ENCODE measurements at regions not wholly inside any gene's neighbourhood (a gene's known extent, or its start where the extent isn't known, plus 50 kb on each side); places are given as distances from the start of the nearest gene placed in this dataset.

GRCh38 chr2:177317443-177317842 is 52.9 kb upstream of the NFE2L2 start:
- H3F3A ChIP-seq (ENCODE audit: low read depth): no peaks in the 10 kb centered on the region
- TF ChIP-seq EZH2phosphoT487 (IDR thresholded peaks at IDR 0.05; ENCODE audit: borderline replicate concordance) (no peak), CTCF (conservative IDR thresholded peaks at IDR 0.05; ENCODE audit: low read length) (no peak)
- no peaks in the 10 kb centered on the region for H3K9me2 ChIP-seq (replicated peaks; ENCODE audit: low read depth, low read length)
- no peaks in the 10 kb centered on the region for H3K79me2 ChIP-seq (ENCODE audit: insufficient read depth, low read length)
- no peaks in the 10 kb centered on the region for H3K36me3 ChIP-seq (ENCODE audit: insufficient read depth, low read length)
- no peak overlapping the region for H2AFZ ChIP-seq (ENCODE audit: low read length)
- no peaks in the 10 kb centered on the region for H4K20me1 ChIP-seq (ENCODE audit: insufficient read depth, low read length, poor library complexity, severe bottlenecking)
- peaks cover 16% of the 10 kb centered on the region for H3K4me1 ChIP-seq (ENCODE audit: insufficient read depth, low read length, poor library complexity, severe bottlenecking)
- H3K9ac ChIP-seq (ENCODE audit: low read depth, low read length, poor library complexity, severe bottlenecking): no peak overlapping the region
- H3K4me3 ChIP-seq (ENCODE audit: low read length, poor library complexity, severe bottlenecking): no peak overlapping the region
- H3K9me3 ChIP-seq (ENCODE audit: insufficient read depth, low read depth, low read length): no peaks in the 10 kb centered on the region
- H3K4me2 ChIP-seq (ENCODE audit: low read depth, low read length, poor library complexity, severe bottlenecking): no peak overlapping the region
- no peaks in the 10 kb centered on the region for H3K27me3 ChIP-seq (ENCODE audit: insufficient read depth, low read length, poor library complexity, severe bottlenecking)

- no peaks in the 10 kb centered on the region for H3F3A ChIP-seq (ENCODE audit: low read depth)
- no peaks in the 10 kb centered on the region for H3K9me3 ChIP-seq (ENCODE audit: insufficient read depth, low read depth, low read length)
- H3K9me2 ChIP-seq (replicated peaks; ENCODE audit: low read depth, low read length): no peaks in the 10 kb centered on the region
- no peak overlapping the region for H3K9ac ChIP-seq (ENCODE audit: low read depth, low read length, poor library complexity, severe bottlenecking)
- H3K36me3 ChIP-seq (ENCODE audit: insufficient read depth, low read length): no peaks in the 10 kb centered on the region
- H2AFZ ChIP-seq (ENCODE audit: low read length): no peak overlapping the region
- H4K20me1 ChIP-seq (ENCODE audit: insufficient read depth, low read length, poor library complexity, severe bottlenecking): no peaks in the 10 kb centered on the region
- no peak overlapping the region for H3K4me2 ChIP-seq (ENCODE audit: low read depth, low read length, poor library complexity, severe bottlenecking)
- no peak for TF ChIP-seq CTCF (conservative IDR thresholded peaks at IDR 0.05; ENCODE audit: low read length)
- no peak for TF ChIP-seq EZH2phosphoT487 (IDR thresholded peaks at IDR 0.05; ENCODE audit: borderline replicate concordance)
- no peaks in the 10 kb centered on the region for H3K27me3 ChIP-seq (ENCODE audit: insufficient read depth, low read length, poor library complexity, severe bottlenecking)
- H3K4me3 ChIP-seq (ENCODE audit: low read length, poor library complexity, severe bottlenecking): no peak overlapping the region
- no peaks in the 10 kb centered on the region for H3K79me2 ChIP-seq (ENCODE audit: insufficient read depth, low read length)
- H3K4me1 ChIP-seq (ENCODE audit: insufficient read depth, low read length, poor library complexity, severe bottlenecking): peaks cover 14% of the 10 kb centered on the region
Measured at GRCh38 chr2:177317857-177318256, 53.3 kb upstream of the NFE2L2 start.

DNA sequence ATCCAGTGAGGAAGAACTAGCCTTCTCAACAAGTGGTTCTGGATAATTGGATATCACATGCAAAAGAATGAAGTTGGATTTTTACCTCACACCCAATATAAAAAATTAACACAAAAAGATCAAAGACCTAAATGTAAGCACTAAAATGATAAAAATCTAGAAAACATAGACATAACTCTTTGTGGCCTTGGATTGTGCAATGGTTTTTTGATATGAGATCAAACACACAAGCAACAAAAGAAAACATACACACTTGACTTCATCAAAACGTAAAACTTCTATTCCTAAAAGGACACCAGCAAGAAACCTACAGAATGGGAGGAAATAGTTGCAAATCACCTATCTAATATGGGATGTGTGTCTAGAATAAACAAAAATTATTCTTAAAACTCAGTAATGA is 54.1 kb upstream of the NFE2L2 start:
- Histone ChIP-seq H3K9ac (ENCODE audit: low read depth, low read length, poor library complexity, severe bottlenecking) (no peak overlapping the region), H3K4me2 (ENCODE audit: low read depth, low read length, poor library complexity, severe bottlenecking) (no peak overlapping the region), H3K9me3 (ENCODE audit: insufficient read depth, low read depth, low read length) (no peaks in the 10 kb centered on the region), H3K9me2 (replicated peaks; ENCODE audit: low read depth, low read length) (no peaks in the 10 kb centered on the region), H2AFZ (ENCODE audit: low read length) (no peak overlapping the region), H3K4me1 (ENCODE audit: insufficient read depth, low read length, poor library complexity, severe bottlenecking) (peaks cover 6% of the 10 kb centered on the region), H4K20me1 (ENCODE audit: insufficient read depth, low read length, poor library complexity, severe bottlenecking) (no peaks in the 10 kb centered on the region), H3K79me2 (ENCODE audit: insufficient read depth, low read length) (no peaks in the 10 kb centered on the region), H3F3A (ENCODE audit: low read depth) (no peaks in the 10 kb centered on the region), H3K4me3 (ENCODE audit: low read length, poor library complexity, severe bottlenecking) (no peak overlapping the region), H3K36me3 (ENCODE audit: insufficient read depth, low read length) (no peaks in the 10 kb centered on the region), H3K27me3 (ENCODE audit: insufficient read depth, low read length, poor library complexity, severe bottlenecking) (no peaks in the 10 kb centered on the region)
- no peak for TF ChIP-seq CTCF (conservative IDR thresholded peaks at IDR 0.05; ENCODE audit: low read length)
- no peak for TF ChIP-seq EZH2phosphoT487 (IDR thresholded peaks at IDR 0.05; ENCODE audit: borderline replicate concordance)

Measured in Loucy (cell line).